H1 (cell line): ENCODE measurements at regions not wholly inside any gene's neighbourhood (a gene's known extent, or its start where the extent isn't known, plus 50 kb on each side); places are given as distances from the start of the nearest gene placed in this dataset.
"Not testable (repeated sequence)": the region's sequence is repeated elsewhere in the genome, so short reads cannot be mapped to it uniquely, and the experiment has no call there.

Source experiments
- CTCF ChIA-PET: fragments of 300-600 bp; sonication (Branson Sonifier 250); formaldehyde crosslinking; loops from one replicate; lab custom pipeline; 2021; ENCODE audit not compliant: partially characterized antibody; lab: Charles Lee
- POLR2A ChIA-PET: fragments of 300-600 bp; sonication (Branson Sonifier 250); formaldehyde crosslinking; loops from one replicate; lab custom pipeline; 2021; ENCODE audit warnings: inconsistent platforms; ENCODE audit not compliant: partially characterized antibody; lab: Charles Lee
- DNase-seq, 2 experiments: peaks; one replicate each; pipeline versions ENCODE4 v3.0.0 to v3.0.0-alpha.2; 2010 to 2022; ENCODE audit warnings: low spot score in 2 of 2, low read depth in 1 of 2, mixed read lengths in 1 of 2
- FAIRE-seq: peaks from 2 replicates; lab custom pipeline; 2011; peaks lifted over from hg19 to GRCh38; lab: Jason Lieb, UNC
- H2AFZ ChIP-seq: 2 replicates; pipeline ENCODE4 v1.8.1; 2012; ENCODE audit warnings: low read length, inconsistent platforms
- H2AK5ac ChIP-seq: 2 replicates; pipeline ENCODE4 v1.6.1; 2013; ENCODE audit warnings: low read depth, low read length
- H2BK120ac ChIP-seq: replicated peaks from 2 replicates; pipeline ENCODE3; 2013; ENCODE audit warnings: low read depth, low read length, inconsistent platforms
- H2BK12ac ChIP-seq: 2 replicates; pipeline ENCODE4 v1.6.1; 2013; ENCODE audit warnings: low read depth, low read length
- H2BK15ac ChIP-seq: 2 replicates; pipeline ENCODE4 v1.6.1; 2013; ENCODE audit warnings: low read length
- H2BK20ac ChIP-seq: 2 replicates; pipeline ENCODE4 v1.6.1; 2013; ENCODE audit warnings: low read length
- H2BK5ac ChIP-seq: 2 replicates; pipeline ENCODE4 v1.6.1; 2013; ENCODE audit warnings: low read depth, low read length
- H3K14ac ChIP-seq: 2 replicates; pipeline ENCODE4 v1.6.1; 2013; ENCODE audit warnings: inconsistent platforms; ENCODE audit not compliant: insufficient read length
- H3K18ac ChIP-seq: 2 replicates; pipeline ENCODE4 v1.6.1; 2013; ENCODE audit warnings: low read length; ENCODE audit errors: extremely low read depth
- H3K23ac ChIP-seq: 2 replicates; pipeline ENCODE4 v1.6.1; 2013; ENCODE audit warnings: inconsistent platforms; ENCODE audit not compliant: insufficient read length
- H3K23me2 ChIP-seq: 2 replicates; pipeline ENCODE4 v1.6.1; 2013; ENCODE audit warnings: low read depth, low read length
- H3K27ac ChIP-seq: 2 replicates; pipeline ENCODE4 v1.6.1; 2011; ENCODE audit warnings: low read depth, low read length, inconsistent platforms
- H3K27me3 ChIP-seq, 4 experiments: replicated peaks in 1 of 4; 1 replicate in 1 of 4; 2 replicates in 3 of 4; pipeline versions ENCODE4 v1.6.1 to v1.8.1; 2011 to 2013; ENCODE audit warnings: low read length in 3 of 4, mild to moderate bottlenecking in 3 of 4, inconsistent platforms in 2 of 4, mixed read lengths in 2 of 4, moderate library complexity in 1 of 4; ENCODE audit not compliant: control insufficient read depth in 3 of 4, insufficient read depth in 3 of 4; ENCODE audit errors: extremely low read depth in 1 of 4
- H3K36me3 ChIP-seq, 4 experiments: 2 replicates each; pipeline versions ENCODE4 v1.6.1 to v1.8.1; 2011 to 2013; ENCODE audit warnings: mild to moderate bottlenecking in 4 of 4, low read length in 3 of 4, moderate library complexity in 2 of 4, control low read depth in 1 of 4, inconsistent platforms in 1 of 4; ENCODE audit not compliant: insufficient read depth in 4 of 4, control insufficient read depth in 2 of 4
- H3K4ac ChIP-seq: replicated peaks from 2 replicates; pipeline ENCODE3; 2013; ENCODE audit warnings: low read length, low read depth, mixed read lengths, inconsistent platforms; ENCODE audit not compliant: insufficient read length
- H3K4me1 ChIP-seq, 4 experiments: replicated peaks in 1 of 4; 1 replicate in 1 of 4; 2 replicates in 3 of 4; pipeline versions ENCODE4 v1.6.1 to v1.8.1; 2011 to 2013; ENCODE audit warnings: low read length in 3 of 4, inconsistent platforms in 2 of 4, mixed read lengths in 1 of 4; ENCODE audit not compliant: insufficient read depth in 4 of 4, control insufficient read depth in 3 of 4
- H3K4me2 ChIP-seq, 2 experiments: 2 replicates each; pipeline versions ENCODE4 v1.6.1 to v1.8.1; 2011 to 2013; ENCODE audit warnings: low read depth in 2 of 2, low read length in 2 of 2, control low read depth in 1 of 2, inconsistent platforms in 1 of 2, mild to moderate bottlenecking in 1 of 2; ENCODE audit not compliant: insufficient read depth in 1 of 2
- H3K4me3 ChIP-seq, 4 experiments: fragments of 200-600, 300-600 bp in 1 of 4; sonication (generic), shearing (Covaris generic), sonication (Bioruptor Twin) in 1 of 4; 2 replicates each; pipeline versions ENCODE4 v1.5.1 to v1.8.1; 2011 to 2016; ENCODE audit warnings: low read length in 4 of 4, low read depth in 3 of 4, control low read depth in 2 of 4, inconsistent platforms in 2 of 4, mild to moderate bottlenecking in 2 of 4, mixed read lengths in 1 of 4, moderate library complexity in 1 of 4; ENCODE audit not compliant: insufficient read depth in 2 of 4; ENCODE audit errors: extremely low read depth in 1 of 4
- H3K56ac ChIP-seq: replicated peaks from 2 replicates; pipeline ENCODE3; 2013; ENCODE audit warnings: low read depth, mild to moderate bottlenecking, mixed read lengths, low read length, inconsistent platforms; ENCODE audit not compliant: insufficient read length
- H3K79me1 ChIP-seq: 2 replicates; pipeline ENCODE4 v1.6.1; 2013; ENCODE audit warnings: low read depth, low read length, control low read depth
- H3K79me2 ChIP-seq, 2 experiments: 2 replicates each; pipeline versions ENCODE4 v1.6.1 to v1.8.1; 2012 to 2013; ENCODE audit warnings: low read length in 2 of 2, mild to moderate bottlenecking in 2 of 2, inconsistent platforms in 1 of 2; ENCODE audit not compliant: insufficient read depth in 2 of 2, control insufficient read depth in 1 of 2
- H3K9ac ChIP-seq, 4 experiments: replicated peaks in 1 of 4; 1 replicate in 1 of 4; 2 replicates in 3 of 4; pipeline versions ENCODE4 v1.6.1 to v1.8.1; 2011 to 2013; ENCODE audit warnings: low read depth in 3 of 4, low read length in 3 of 4, control low read depth in 2 of 4, mild to moderate bottlenecking in 2 of 4, moderate library complexity in 2 of 4, inconsistent platforms in 1 of 4; ENCODE audit errors: extremely low read depth in 1 of 4
- H3K9me3 ChIP-seq, 2 experiments: 2 replicates each; pipeline versions ENCODE4 v1.6.1 to v1.8.1; 2012 to 2013; ENCODE audit warnings: mild to moderate bottlenecking in 2 of 2, moderate library complexity in 2 of 2, control low read depth in 1 of 2, inconsistent platforms in 1 of 2, low read depth in 1 of 2, low read length in 1 of 2, mixed read lengths in 1 of 2; ENCODE audit not compliant: insufficient read depth in 2 of 2
- H4K20me1 ChIP-seq, 2 experiments: replicated peaks in 1 of 2; 2 replicates each; pipeline versions ENCODE3 to v1.8.1; 2011 to 2013; ENCODE audit warnings: inconsistent platforms in 2 of 2, low read length in 2 of 2, mild to moderate bottlenecking in 1 of 2; ENCODE audit not compliant: insufficient read depth in 2 of 2, control insufficient read depth in 1 of 2
- H4K5ac ChIP-seq: 2 replicates; pipeline ENCODE4 v1.6.1; 2013; ENCODE audit warnings: low read length, low read depth, mixed read lengths, inconsistent platforms; ENCODE audit not compliant: insufficient read length
- H4K8ac ChIP-seq: 2 replicates; pipeline ENCODE4 v1.8.0; 2013; ENCODE audit warnings: mild to moderate bottlenecking, moderate library complexity, low read length, inconsistent platforms; ENCODE audit not compliant: insufficient read depth; ENCODE audit errors: extremely low read depth
- H4K91ac ChIP-seq: replicated peaks from 2 replicates; pipeline ENCODE3; 2013; ENCODE audit warnings: low read length, mixed read lengths, inconsistent platforms; ENCODE audit not compliant: insufficient read length
- WGBS, 2 experiments: shearing (Covaris generic) in 1 of 2; methylation state at CpG; one replicate each; pipeline versions ENCODE4 v1.1.6 to v1.1.7; 2013 to 2015; ENCODE audit warnings: low lambda C conversion rate in 2 of 2, mixed read lengths in 2 of 2, inconsistent platforms in 1 of 2, low coverage in 1 of 2, missing lambda C conversion rate in 1 of 2; ENCODE audit not compliant: insufficient replicate concordance in 2 of 2, insufficient coverage in 1 of 2, insufficient read length in 1 of 2; ENCODE audit errors: extremely low coverage in 1 of 2, missing lambda C conversion rate in 1 of 2; 5-methylcytosine and 5-hydroxymethylcytosine counted together

GRCh38 chr16:29260683-29261426 lies 145.7 kb downstream of the NPIPB11 start:
- H3K4me1 ChIP-seq, H3K23me2 ChIP-seq, H3K56ac ChIP-seq, H4K91ac ChIP-seq, H2AFZ ChIP-seq, H2BK5ac ChIP-seq, H4K8ac ChIP-seq, H3K4ac ChIP-seq, H2AK5ac ChIP-seq, H4K5ac ChIP-seq, H2BK15ac ChIP-seq, H3K79me2 ChIP-seq, H3K9ac ChIP-seq, FAIRE-seq, H3K36me3 ChIP-seq, POLR2A ChIA-PET, CTCF ChIA-PET, H3K27ac ChIP-seq, H3K27me3 ChIP-seq, H3K23ac ChIP-seq, H3K9me3 ChIP-seq, H3K18ac ChIP-seq, H3K14ac ChIP-seq, H2BK120ac ChIP-seq, H3K4me2 ChIP-seq, H3K79me1 ChIP-seq, H3K4me3 ChIP-seq, H2BK12ac ChIP-seq, H4K20me1 ChIP-seq, H2BK20ac ChIP-seq, DNase-seq: not testable (repeated sequence)
- WGBS, 2 experiments, result 87% methylated on average over 15 of the region's 25 CpGs; no CpG with 5 or more reads in 1 of the 2 experiments
